Stimulated activated CD8-positive, alpha-beta memory T cell treated with anti-CD3 and anti-CD28 coated beads, Interleukin-15, amount 100 ng/mL, for 48 hours (primary cell): ENCODE measurements at regions not wholly inside any gene's neighbourhood (a gene's known extent, or its start where the extent isn't known, plus 50 kb on each side); places are given as distances from the start of the nearest gene placed in this dataset.

ENCODE experiments used
- DNase-seq, 2 donors: peaks; one replicate each; pipeline ENCODE4 v3.0.0-alpha.2; 2020; ENCODE audit warnings: low read depth in 2 of 2

GRCh38 chr16:64459821-64460220, 662.0 kb downstream of the CDH11 start:
- no peak for DNase-seq

- DNase-seq, result no peak
These were observed 662.5 kb downstream of the CDH11 start for GRCh38 chr16:64459402-64459801.

GRCh38 chr16:64455275-64455674, 666.6 kb downstream of the CDH11 start:
- DNase-seq, result no peak

GRCh38 chr16:64453646-64454045, 668.2 kb downstream of the CDH11 start:
- no peak for DNase-seq

GRCh38 chr16:64452446-64452845, 669.4 kb downstream of the CDH11 start:
- no peak for DNase-seq

DNA sequence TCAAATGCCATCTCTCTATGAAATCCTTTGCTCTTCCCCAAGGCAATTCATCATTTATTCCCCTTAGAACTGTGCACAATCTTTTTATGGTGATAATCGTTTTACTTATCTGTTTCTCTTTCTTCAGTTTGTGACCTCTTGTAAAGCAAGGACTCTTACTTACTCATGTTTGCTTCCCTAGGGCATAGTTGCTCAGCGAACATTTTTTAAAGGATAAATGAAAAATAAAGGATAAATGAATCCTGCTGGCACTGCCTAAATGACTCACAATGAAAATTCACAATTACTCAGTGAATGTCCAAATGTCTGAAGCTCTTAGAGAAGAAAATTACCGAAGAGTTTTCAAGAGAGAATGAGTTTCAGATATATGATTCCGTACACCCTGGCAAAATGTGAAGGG, 671.7 kb downstream of the CDH11 start:
- no peak for DNase-seq

GRCh38 chr16:64449506-64449905, 672.4 kb downstream of the CDH11 start:
- no peak for DNase-seq

DNA sequence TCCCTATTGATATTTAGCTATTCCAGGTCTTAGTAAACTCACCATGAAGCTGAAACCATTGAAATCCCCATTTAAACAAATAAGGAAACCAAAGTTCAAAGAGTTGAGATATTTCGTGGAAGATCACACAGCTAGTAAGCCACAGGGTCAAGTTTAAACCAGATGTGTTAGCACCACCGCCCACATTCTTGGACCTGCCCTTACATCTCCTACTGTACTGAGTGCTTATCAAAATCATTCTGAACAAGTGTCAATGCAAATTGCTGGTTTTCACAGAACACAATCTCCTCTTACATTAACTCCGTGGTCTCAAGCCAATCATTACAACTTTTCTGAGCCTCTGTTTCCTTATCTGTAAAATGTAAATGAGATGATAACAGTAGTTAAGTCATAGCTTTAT, 676.2 kb downstream of the CDH11 start:
- DNase-seq, result no peak

DNA sequence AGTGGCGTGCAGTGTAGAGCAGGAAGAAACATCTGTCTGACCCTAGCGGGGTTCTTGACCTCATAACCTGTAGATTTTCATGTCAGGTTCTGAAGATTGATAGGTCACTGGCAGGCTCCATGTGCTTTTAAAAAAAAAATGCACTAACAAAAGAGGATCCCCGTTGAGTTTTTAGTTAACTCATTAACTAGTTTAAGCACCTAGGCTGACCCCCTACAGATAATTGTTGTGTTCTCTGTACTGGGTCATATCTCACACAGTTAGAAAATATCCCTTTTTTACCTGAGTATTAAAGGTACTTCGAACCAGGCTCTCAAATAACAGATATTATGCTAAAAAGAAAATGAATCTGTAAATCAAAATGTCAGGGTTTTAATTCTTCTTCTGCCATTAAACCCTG, 676.6 kb downstream of the CDH11 start:
- DNase-seq, result no peak

DNA sequence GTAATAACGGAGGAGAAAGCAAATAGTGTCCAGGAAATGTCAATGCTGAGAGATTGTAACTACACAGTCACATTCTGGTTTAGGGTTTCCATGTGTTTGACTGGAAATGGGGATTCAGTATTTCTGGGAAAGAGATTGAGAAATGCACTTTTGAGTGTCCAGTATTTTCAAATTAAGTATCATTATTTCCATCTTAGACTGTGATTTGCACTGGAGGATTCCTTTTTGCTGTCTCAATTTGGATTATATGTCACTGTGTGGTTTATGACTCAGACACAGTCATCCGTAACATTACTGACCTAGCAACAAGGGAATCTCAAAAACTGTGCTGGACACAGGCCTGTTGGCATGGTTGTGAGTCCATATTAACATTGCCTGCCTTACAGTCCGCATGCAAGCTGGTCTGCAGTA, 681.4 kb downstream of the CDH11 start:
- DNase-seq, result no peak

- DNase-seq, result no peak
These were observed 681.9 kb downstream of the CDH11 start for GRCh38 chr16:64440005-64440404.

DNA sequence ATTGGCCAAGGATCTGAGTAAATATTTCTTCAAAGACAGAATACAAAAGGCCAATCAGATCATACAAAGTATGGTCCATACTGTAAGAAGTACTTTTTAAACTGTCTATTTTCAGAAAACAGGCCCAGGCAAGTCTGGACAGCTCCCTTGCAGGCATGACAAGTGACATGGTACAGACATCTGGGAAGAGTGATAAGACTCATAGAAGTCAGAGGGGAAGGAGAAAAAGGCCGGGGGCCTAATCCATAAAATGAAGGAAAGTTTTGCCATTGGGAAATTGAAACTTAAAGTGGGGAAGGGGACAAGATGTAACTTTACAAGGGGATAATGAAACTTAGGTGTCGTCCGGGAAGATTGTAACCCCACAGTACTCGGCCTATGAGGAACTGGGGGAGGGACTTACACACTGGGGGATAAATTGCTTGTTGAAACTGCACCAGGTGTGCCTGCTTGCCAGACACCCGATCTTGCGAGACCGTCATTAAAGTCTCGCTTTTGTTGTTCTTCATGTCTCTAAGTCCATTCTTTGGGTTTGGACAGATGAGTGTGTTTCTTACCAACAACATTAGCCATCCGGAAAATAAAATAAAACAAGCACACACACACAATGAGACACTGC, 684.0 kb downstream of the CDH11 start:
- no peak for DNase-seq

- no peak for DNase-seq
These were observed 687.3 kb downstream of the CDH11 start for GRCh38 chr16:64434526-64435069.

- no peak for DNase-seq
These were observed 693.3 kb downstream of the CDH11 start for GRCh38 chr16:64428463-64429113.

DNA sequence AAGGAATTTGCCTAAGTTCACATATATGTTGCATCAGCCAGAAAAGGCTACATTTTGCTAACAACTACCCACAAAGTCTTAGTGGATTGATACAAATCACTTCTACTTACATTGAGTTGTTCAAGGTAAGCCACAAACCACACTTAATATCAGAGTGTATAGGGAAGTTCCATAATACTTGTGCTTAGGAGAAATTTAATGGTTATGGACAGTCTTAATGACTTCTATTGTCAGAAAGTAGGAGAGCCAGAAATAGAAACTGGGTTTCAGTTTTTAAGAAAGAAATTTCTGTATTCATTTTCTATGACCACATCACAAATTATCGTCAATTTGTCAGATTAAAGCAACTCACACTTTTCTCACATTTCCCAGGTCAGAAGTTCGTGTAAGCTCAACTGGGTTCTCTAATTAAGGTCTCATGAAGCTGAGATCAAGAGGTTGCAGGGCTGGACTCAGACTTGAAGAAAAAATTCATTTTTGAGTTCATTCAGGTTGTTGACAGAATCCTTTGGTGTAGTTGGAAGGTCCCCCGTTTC, 695.7 kb downstream of the CDH11 start:
- DNase-seq, result no peak

DNA sequence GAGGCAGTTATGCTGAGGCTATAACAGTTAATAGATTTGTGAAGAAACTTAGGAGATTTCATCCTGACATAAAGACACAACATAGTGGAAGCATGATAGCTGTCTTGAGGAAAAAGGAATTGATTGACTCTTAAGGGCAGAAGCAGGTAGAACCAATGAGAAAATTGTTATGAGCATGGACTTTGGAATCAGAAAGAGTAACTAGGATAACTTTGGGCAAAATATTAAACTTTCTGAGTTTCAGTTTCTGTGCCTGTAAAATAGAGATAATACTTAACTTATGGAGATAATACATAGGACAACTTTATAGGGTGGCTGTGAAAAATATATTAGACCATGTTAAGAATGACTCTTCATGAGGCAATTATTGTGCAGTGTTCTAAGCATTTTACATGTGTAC, 696.5 kb downstream of the CDH11 start:
- no peak for DNase-seq

DNA sequence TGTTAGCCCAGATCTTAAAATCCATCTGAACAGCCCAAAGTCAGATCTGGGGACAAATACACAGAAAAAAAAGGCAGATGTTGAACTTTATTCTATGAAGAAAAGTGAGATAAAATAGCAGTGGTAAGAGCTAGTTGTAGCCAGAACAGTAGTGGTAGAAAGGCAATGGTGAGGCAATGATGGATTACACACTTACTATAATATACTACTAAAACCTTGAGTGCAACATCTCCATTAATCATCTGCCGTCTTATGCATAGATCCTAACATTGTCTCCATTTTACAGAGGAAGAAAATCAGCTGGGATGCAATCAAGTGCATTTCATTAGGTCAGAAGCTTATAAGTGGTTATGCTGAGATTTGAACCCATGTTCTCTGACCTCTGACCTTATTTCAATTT, 699.6 kb downstream of the CDH11 start:
- DNase-seq, result no peak

DNA sequence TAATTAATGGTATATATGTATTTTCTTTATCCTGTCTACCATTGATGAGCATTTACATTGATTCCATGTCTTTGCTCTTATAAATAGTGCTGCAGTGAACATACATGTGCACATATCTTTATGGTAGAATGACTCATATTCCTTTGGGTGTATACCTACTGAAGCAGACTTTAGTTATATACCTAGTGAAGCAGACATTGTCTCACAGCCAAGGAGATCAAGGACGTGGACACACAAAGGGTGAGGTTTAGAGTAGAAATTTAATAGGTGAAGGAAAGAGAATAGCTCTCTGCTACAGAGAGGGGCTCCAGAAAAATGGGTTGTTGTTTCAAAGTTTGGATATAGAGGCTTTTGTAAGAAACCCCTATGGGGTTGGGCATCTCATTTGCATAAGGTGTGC, 700.3 kb downstream of the CDH11 start:
- DNase-seq, result no peak

DNA sequence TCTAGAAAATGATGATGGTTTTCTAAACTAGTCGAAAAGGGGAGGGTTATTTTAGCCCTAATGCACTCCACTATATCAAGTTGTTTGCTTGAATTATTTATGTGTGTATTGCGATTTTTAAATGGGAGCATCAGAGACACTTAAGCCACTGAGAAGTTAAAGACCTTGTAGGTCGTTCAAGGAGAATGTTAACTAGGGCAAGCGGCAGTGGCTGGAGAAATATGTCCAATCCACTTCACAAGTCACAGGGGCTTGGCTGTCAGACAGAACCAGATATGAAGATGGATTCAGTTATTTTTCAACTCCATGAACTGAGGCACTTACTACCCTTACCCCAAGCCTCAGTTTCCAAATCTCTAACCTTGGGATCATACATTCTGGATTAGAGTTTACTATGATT, 702.0 kb downstream of the CDH11 start:
- no peak for DNase-seq

- no peak for DNase-seq
These were observed 704.1 kb downstream of the CDH11 start for GRCh38 chr16:64417711-64418227.

DNA sequence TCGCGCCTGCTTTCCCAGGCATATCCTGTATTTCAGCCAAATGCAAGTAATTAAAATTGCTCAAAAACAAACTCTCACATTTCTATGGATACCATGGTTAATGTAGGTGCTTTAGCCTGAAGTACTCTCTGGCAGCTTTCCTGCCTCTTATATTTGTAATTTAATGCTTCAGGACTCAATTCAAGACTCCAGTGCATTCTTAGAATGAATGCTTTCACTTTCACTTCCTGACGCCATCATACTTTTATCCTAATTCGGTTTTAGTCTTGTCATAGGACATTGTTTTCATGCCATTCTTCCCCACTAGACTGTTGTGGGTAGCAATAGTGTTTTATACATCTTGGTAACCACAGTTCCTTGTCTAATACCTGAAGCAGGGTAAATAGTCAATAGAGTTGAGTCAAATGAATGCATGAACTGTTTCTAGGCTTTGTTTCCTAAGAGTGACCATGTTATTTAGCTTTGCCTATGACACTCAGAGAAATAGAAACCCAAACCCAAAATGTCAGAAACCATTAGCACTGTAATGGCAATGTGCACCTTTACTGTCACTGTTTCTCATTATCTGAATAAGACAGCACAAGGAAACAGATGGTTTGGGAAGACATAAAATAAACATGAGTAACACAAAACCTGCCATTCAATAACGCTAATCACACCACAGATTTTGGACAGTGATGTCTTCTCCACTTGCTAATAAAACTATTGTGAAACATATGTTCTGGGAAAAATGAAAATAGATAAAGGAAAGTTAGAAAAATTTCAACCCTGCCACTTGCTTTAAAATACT, 705.5 kb downstream of the CDH11 start:
- no peak for DNase-seq

- DNase-seq, result no peak
These were observed 709.1 kb downstream of the CDH11 start for GRCh38 chr16:64412578-64413280.
